ENCODE measurements at regions not wholly inside any gene's neighbourhood (a gene's known extent, or its start where the extent isn't known, plus 50 kb on each side); places are given as distances from the start of the nearest gene placed in this dataset.
"Not testable (repeated sequence)": the region's sequence is repeated elsewhere in the genome, so short reads cannot be mapped to it uniquely, and the experiment has no call there.

DNA sequence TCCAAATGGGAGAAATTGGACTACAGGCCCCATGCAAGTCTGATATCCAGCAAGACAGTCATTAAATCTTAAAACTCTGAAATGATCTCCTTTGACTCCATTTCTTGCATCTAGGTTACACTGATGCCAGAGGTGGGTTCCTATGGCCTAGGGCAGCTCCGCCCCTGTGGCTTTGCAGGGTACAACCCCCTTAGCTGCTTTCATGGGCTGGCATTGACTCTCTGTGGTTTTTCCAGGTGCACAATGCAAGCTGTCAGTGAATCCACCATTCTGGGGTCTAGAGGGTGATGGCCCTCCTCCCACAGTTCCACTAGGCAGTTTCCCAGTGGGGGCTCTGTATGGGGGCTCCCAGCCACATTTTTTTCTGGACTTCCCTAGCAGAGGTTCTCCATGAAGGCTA lies 228.5 kb upstream of the ADAMTS3 start:
- H3K9me3 ChIP-seq (ENCODE audit: control insufficient read depth, insufficient read depth, low read depth, low read length) = peaks cover 2% of the 10 kb centered on the region; the same call in 1 of the 2 replicates
- H3K4me3 ChIP-seq (ENCODE audit: low read depth, low read length) = no peak overlapping the region
- no peak overlapping the region for H3K27ac ChIP-seq (ENCODE audit: low read depth, low read length)
- H3K4me1 ChIP-seq (ENCODE audit: control insufficient read depth, insufficient read depth, low read length) = no peaks in the 10 kb centered on the region
- no peaks in the 10 kb centered on the region for H3K27me3 ChIP-seq (ENCODE audit: control insufficient read depth, insufficient read depth, low read length)
- H3K9ac ChIP-seq (ENCODE audit: low read length) = no peak overlapping the region
- no peaks in the 10 kb centered on the region for H3K36me3 ChIP-seq (ENCODE audit: control insufficient read depth, insufficient read depth, low read length)

- Histone ChIP-seq H3K27ac (ENCODE audit: low read depth, low read length) (no peak overlapping the region), H3K27me3 (ENCODE audit: control insufficient read depth, insufficient read depth, low read length) (no peaks in the 10 kb centered on the region), H3K36me3 (ENCODE audit: control insufficient read depth, insufficient read depth, low read length) (no peaks in the 10 kb centered on the region), H3K9me3 (ENCODE audit: control insufficient read depth, insufficient read depth, low read depth, low read length) (peaks cover 2% of the 10 kb centered on the region; the same call in 1 of the 2 replicates), H3K9ac (ENCODE audit: low read length) (no peak overlapping the region), H3K4me3 (ENCODE audit: low read depth, low read length) (no peak overlapping the region), H3K4me1 (ENCODE audit: control insufficient read depth, insufficient read depth, low read length) (no peaks in the 10 kb centered on the region)
These were observed 222.0 kb upstream of the ADAMTS3 start for GRCh38 chr4:72791054-72791453.

GRCh38 chr4:72786401-72786990 lies 217.5 kb upstream of the ADAMTS3 start:
- Histone ChIP-seq H3K4me3 (ENCODE audit: low read depth, low read length) (no peak overlapping the region), H3K9me3 (ENCODE audit: control insufficient read depth, insufficient read depth, low read depth, low read length) (no peaks in the 10 kb centered on the region), H3K4me1 (ENCODE audit: control insufficient read depth, insufficient read depth, low read length) (no peaks in the 10 kb centered on the region), H3K27me3 (ENCODE audit: control insufficient read depth, insufficient read depth, low read length) (no peaks in the 10 kb centered on the region), H3K9ac (ENCODE audit: low read length) (no peak overlapping the region), H3K36me3 (ENCODE audit: control insufficient read depth, insufficient read depth, low read length) (no peaks in the 10 kb centered on the region), H3K27ac (ENCODE audit: low read depth, low read length) (no peak overlapping the region)

DNA sequence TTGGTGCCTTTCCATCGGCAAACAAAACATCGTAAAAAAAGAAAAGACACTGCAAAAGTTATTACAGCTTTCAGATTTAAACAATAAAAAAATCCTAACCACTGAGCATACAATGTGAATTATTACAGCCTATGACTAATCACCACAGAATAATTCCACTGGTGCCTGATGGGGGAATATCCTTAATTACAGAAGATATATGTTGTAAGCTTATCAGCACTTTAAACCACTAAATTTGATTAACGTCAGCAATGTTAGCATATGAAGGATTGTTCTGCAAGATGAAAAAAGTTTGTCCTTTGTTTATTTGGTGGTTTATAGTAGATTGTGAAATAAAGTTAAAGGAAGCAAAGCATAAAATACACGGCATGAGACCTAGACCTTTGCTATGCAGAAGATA lies 210.2 kb upstream of the ADAMTS3 start:
- no peaks in the 10 kb centered on the region for H3K27me3 ChIP-seq (ENCODE audit: control insufficient read depth, insufficient read depth, low read length)
- H3K4me3 ChIP-seq (ENCODE audit: low read depth, low read length) = no peak overlapping the region
- H3K9ac ChIP-seq (ENCODE audit: low read length) = no peak overlapping the region
- no peaks in the 10 kb centered on the region for H3K9me3 ChIP-seq (ENCODE audit: control insufficient read depth, insufficient read depth, low read depth, low read length)
- H3K27ac ChIP-seq (ENCODE audit: low read depth, low read length) = no peak overlapping the region
- H3K4me1 ChIP-seq (ENCODE audit: control insufficient read depth, insufficient read depth, low read length) = no peaks in the 10 kb centered on the region
- H3K36me3 ChIP-seq (ENCODE audit: control insufficient read depth, insufficient read depth, low read length) = no peaks in the 10 kb centered on the region

GRCh38 chr4:72777436-72777835 lies 208.4 kb upstream of the ADAMTS3 start:
- H3K27me3 ChIP-seq (ENCODE audit: control insufficient read depth, insufficient read depth, low read length) = no peaks in the 10 kb centered on the region
- no peak overlapping the region for H3K27ac ChIP-seq (ENCODE audit: low read depth, low read length)
- H3K4me1 ChIP-seq (ENCODE audit: control insufficient read depth, insufficient read depth, low read length) = no peaks in the 10 kb centered on the region
- no peak overlapping the region for H3K9ac ChIP-seq (ENCODE audit: low read length)
- H3K36me3 ChIP-seq (ENCODE audit: control insufficient read depth, insufficient read depth, low read length) = no peaks in the 10 kb centered on the region
- H3K4me3 ChIP-seq (ENCODE audit: low read depth, low read length) = no peak overlapping the region
- no peaks in the 10 kb centered on the region for H3K9me3 ChIP-seq (ENCODE audit: control insufficient read depth, insufficient read depth, low read depth, low read length)

DNA sequence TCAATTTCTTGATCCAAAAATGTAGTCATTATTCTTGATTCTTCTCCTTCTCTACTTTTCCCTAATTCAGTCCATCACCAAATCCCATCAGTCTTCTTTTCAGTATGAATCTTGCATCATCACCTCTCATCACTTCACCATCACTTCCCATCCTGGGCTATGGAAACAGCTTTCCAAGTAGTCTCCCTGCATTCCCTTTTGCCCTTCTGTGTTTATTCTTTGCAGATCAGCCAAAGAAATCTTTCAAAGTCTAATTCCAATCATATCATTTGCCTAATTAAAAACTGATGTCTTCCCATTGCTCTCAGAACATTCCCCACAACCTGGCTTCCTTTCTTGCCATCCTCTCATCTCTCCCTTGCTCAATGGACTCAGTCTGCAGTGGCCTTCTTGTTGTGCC lies 201.7 kb upstream of the ADAMTS3 start:
- Histone ChIP-seq H3K4me3 (ENCODE audit: low read depth, low read length) (no peak overlapping the region), H3K27ac (ENCODE audit: low read depth, low read length) (no peak overlapping the region), H3K27me3 (ENCODE audit: control insufficient read depth, insufficient read depth, low read length) (no peaks in the 10 kb centered on the region), H3K9me3 (ENCODE audit: control insufficient read depth, insufficient read depth, low read depth, low read length) (no peaks in the 10 kb centered on the region), H3K4me1 (ENCODE audit: control insufficient read depth, insufficient read depth, low read length) (no peaks in the 10 kb centered on the region; the same call in 1 of the 2 replicates), H3K9ac (ENCODE audit: low read length) (no peak overlapping the region), H3K36me3 (ENCODE audit: control insufficient read depth, insufficient read depth, low read length) (no peaks in the 10 kb centered on the region)

GRCh38 chr4:72768364-72768763 lies 199.3 kb upstream of the ADAMTS3 start:
- Histone ChIP-seq H3K9ac (ENCODE audit: low read length) (no peak overlapping the region), H3K27ac (ENCODE audit: low read depth, low read length) (no peak overlapping the region), H3K27me3 (ENCODE audit: control insufficient read depth, insufficient read depth, low read length) (no peaks in the 10 kb centered on the region), H3K4me3 (ENCODE audit: low read depth, low read length) (no peak overlapping the region), H3K4me1 (ENCODE audit: control insufficient read depth, insufficient read depth, low read length) (no peaks in the 10 kb centered on the region; the same call in 1 of the 2 replicates), H3K9me3 (ENCODE audit: control insufficient read depth, insufficient read depth, low read depth, low read length) (no peaks in the 10 kb centered on the region), H3K36me3 (ENCODE audit: control insufficient read depth, insufficient read depth, low read length) (no peaks in the 10 kb centered on the region)

DNA sequence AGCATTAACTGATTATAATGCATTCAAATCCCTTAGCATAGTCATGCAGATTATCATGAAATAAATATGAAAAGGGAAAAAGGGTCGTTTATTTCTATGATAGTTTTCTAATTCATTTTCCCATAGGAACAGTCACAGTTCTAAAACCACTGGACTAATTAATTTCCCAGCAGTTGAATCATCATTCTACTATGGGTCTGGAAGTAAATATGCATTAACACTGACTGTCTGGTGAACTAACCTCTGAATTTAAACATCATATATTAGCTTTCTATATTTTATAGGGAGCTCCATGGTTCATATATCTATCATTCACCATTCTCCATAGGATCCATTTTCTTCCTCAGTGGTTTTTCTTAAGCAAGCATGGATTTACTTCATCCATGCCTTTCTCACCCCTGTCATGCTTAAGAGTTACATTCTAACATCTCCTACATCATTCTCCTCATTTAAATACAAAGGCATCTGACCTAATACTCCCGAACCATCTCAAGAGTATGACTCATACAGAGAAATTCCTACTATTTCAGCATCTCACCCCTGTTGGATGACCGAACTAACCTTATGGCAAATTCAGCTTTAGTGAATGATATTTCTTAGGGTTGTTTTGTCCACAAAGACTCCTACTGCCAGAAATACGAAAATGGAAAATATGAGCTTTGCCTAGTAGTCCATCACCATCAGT lies 198.7 kb upstream of the ADAMTS3 start:
- Histone ChIP-seq H3K4me1 (ENCODE audit: control insufficient read depth, insufficient read depth, low read length) (no peaks in the 10 kb centered on the region; the same call in 1 of the 2 replicates), H3K27me3 (ENCODE audit: control insufficient read depth, insufficient read depth, low read length) (no peaks in the 10 kb centered on the region), H3K9me3 (ENCODE audit: control insufficient read depth, insufficient read depth, low read depth, low read length) (no peaks in the 10 kb centered on the region), H3K27ac (ENCODE audit: low read depth, low read length) (no peak overlapping the region), H3K9ac (ENCODE audit: low read length) (no peak overlapping the region), H3K36me3 (ENCODE audit: control insufficient read depth, insufficient read depth, low read length) (no peaks in the 10 kb centered on the region), H3K4me3 (ENCODE audit: low read depth, low read length) (no peak overlapping the region)

GRCh38 chr4:72765788-72766187 lies 196.8 kb upstream of the ADAMTS3 start:
- H3K4me1 ChIP-seq (ENCODE audit: control insufficient read depth, insufficient read depth, low read length); H3K27ac ChIP-seq (ENCODE audit: low read depth, low read length); H3K27me3 ChIP-seq (ENCODE audit: control insufficient read depth, insufficient read depth, low read length): not testable (repeated sequence)

GRCh38 chr4:72761368-72762038 lies 192.5 kb upstream of the ADAMTS3 start:
- H3K4me3 ChIP-seq (ENCODE audit: low read depth, low read length) = no peak overlapping the region
- H3K4me1 ChIP-seq (ENCODE audit: control insufficient read depth, insufficient read depth, low read length) = no peaks in the 10 kb centered on the region
- no peak overlapping the region for H3K27ac ChIP-seq (ENCODE audit: low read depth, low read length)
- H3K36me3 ChIP-seq (ENCODE audit: control insufficient read depth, insufficient read depth, low read length) = no peaks in the 10 kb centered on the region
- H3K27me3 ChIP-seq (ENCODE audit: control insufficient read depth, insufficient read depth, low read length) = no peaks in the 10 kb centered on the region
- no peak overlapping the region for H3K9ac ChIP-seq (ENCODE audit: low read length)
- no peaks in the 10 kb centered on the region for H3K9me3 ChIP-seq (ENCODE audit: control insufficient read depth, insufficient read depth, low read depth, low read length)

More at GRCh38 chr4:72765788-72766187, 196.8 kb upstream of the ADAMTS3 start:
- H3K9ac ChIP-seq (ENCODE audit: low read length); H3K9me3 ChIP-seq (ENCODE audit: control insufficient read depth, insufficient read depth, low read depth, low read length); H3K4me3 ChIP-seq (ENCODE audit: low read depth, low read length); H3K36me3 ChIP-seq (ENCODE audit: control insufficient read depth, insufficient read depth, low read length): not testable (repeated sequence)

- H3K36me3 ChIP-seq (ENCODE audit: control insufficient read depth, insufficient read depth, low read length); H3K27me3 ChIP-seq (ENCODE audit: control insufficient read depth, insufficient read depth, low read length); H3K4me1 ChIP-seq (ENCODE audit: control insufficient read depth, insufficient read depth, low read length): not testable (repeated sequence)
These were observed 184.4 kb upstream of the ADAMTS3 start for GRCh38 chr4:72753414-72753813.

More at GRCh38 chr4:72753414-72753813, 184.4 kb upstream of the ADAMTS3 start:
- not testable (repeated sequence) for H3K9ac ChIP-seq (ENCODE audit: low read length); H3K4me3 ChIP-seq (ENCODE audit: low read depth, low read length); H3K27ac ChIP-seq (ENCODE audit: low read depth, low read length)
- peaks cover 13% of the 10 kb centered on the region; the same call in 1 of the 2 replicates for H3K9me3 ChIP-seq (ENCODE audit: control insufficient read depth, insufficient read depth, low read depth, low read length)
